WERI-Rb-1 (cell line): ENCODE measurements at regions not wholly inside any gene's neighbourhood (a gene's known extent, or its start where the extent isn't known, plus 50 kb on each side); places are given as distances from the start of the nearest gene placed in this dataset.
"Not testable (repeated sequence)": the region's sequence is repeated elsewhere in the genome, so short reads cannot be mapped to it uniquely, and the experiment has no call there.

ENCODE experiments used
- DNase-seq: peaks from one replicate; pipeline ENCODE4 v3.0.0-alpha.2; 2020
- H3K27ac ChIP-seq: fragments of 250-450 bp; sonication (Bioruptor Pico); 2 replicates; pipeline ENCODE4 v1.5.1; 2020; ENCODE audit warnings: mild to moderate bottlenecking, moderate library complexity
- H3K27me3 ChIP-seq: fragments of 250-450 bp; sonication (Bioruptor Pico); 2 replicates; pipeline ENCODE4 v1.5.1; 2021; ENCODE audit warnings: mild to moderate bottlenecking, low read depth, moderate library complexity; ENCODE audit not compliant: insufficient read depth, severe bottlenecking
- H3K36me3 ChIP-seq: fragments of 250-450 bp; sonication (Bioruptor Pico); 2 replicates; pipeline ENCODE4 v1.5.1; 2020; ENCODE audit warnings: mild to moderate bottlenecking, moderate library complexity
- H3K4me3 ChIP-seq: 2 replicates; pipeline ENCODE4 v1.5.1; 2011; ENCODE audit warnings: low read depth, mild to moderate bottlenecking, control low read depth, low read length
- H3K9me3 ChIP-seq: fragments of 250-450 bp; sonication (Bioruptor Pico); 2 replicates; pipeline ENCODE4 v1.5.1; 2021; ENCODE audit warnings: mild to moderate bottlenecking, moderate library complexity; ENCODE audit not compliant: severe bottlenecking

GRCh38 chr7:75201606-75202079 is 109.3 kb downstream of the GTF2IRD2B start:
- H3K27ac ChIP-seq, DNase-seq, H3K36me3 ChIP-seq, H3K4me3 ChIP-seq, H3K9me3 ChIP-seq, H3K27me3 ChIP-seq: not testable (repeated sequence)

- H3K27me3 ChIP-seq, DNase-seq, H3K36me3 ChIP-seq, H3K27ac ChIP-seq, H3K9me3 ChIP-seq, H3K4me3 ChIP-seq: not testable (repeated sequence)
Measured at GRCh38 chr7:75205367-75206085, 113.1 kb downstream of the GTF2IRD2B start.

GRCh38 chr7:75215460-75215859 is 123.1 kb downstream of the GTF2IRD2B start:
- H3K27ac ChIP-seq, H3K4me3 ChIP-seq, DNase-seq, H3K27me3 ChIP-seq, H3K9me3 ChIP-seq, H3K36me3 ChIP-seq: not testable (repeated sequence)

GRCh38 chr7:75216963-75217362 is 124.6 kb downstream of the GTF2IRD2B start:
- not testable (repeated sequence) for H3K9me3 ChIP-seq, H3K36me3 ChIP-seq, H3K27me3 ChIP-seq, H3K27ac ChIP-seq, H3K4me3 ChIP-seq, DNase-seq

GRCh38 chr7:75226102-75226501 is 133.7 kb downstream of the GTF2IRD2B start:
- H3K36me3 ChIP-seq, H3K9me3 ChIP-seq, H3K27me3 ChIP-seq, H3K27ac ChIP-seq, DNase-seq, H3K4me3 ChIP-seq: not testable (repeated sequence)

GRCh38 chr7:75229558-75229957 is 137.2 kb downstream of the GTF2IRD2B start:
- not testable (repeated sequence) for H3K27me3 ChIP-seq, H3K36me3 ChIP-seq, DNase-seq, H3K27ac ChIP-seq, H3K4me3 ChIP-seq, H3K9me3 ChIP-seq

- not testable (repeated sequence) for H3K27me3 ChIP-seq, DNase-seq, H3K4me3 ChIP-seq, H3K27ac ChIP-seq, H3K36me3 ChIP-seq, H3K9me3 ChIP-seq
Measured at GRCh38 chr7:75230558-75230957, 138.2 kb downstream of the GTF2IRD2B start.

- not testable (repeated sequence) for H3K4me3 ChIP-seq, H3K9me3 ChIP-seq, DNase-seq, H3K27ac ChIP-seq, H3K36me3 ChIP-seq, H3K27me3 ChIP-seq
Measured at GRCh38 chr7:75235092-75235826, 142.9 kb downstream of the GTF2IRD2B start.

- H3K36me3 ChIP-seq, DNase-seq: not testable (repeated sequence)
Measured at GRCh38 chr7:75235827-75236167, 143.4 kb downstream of the GTF2IRD2B start.

GRCh38 chr7:75237255-75238187 is 145.1 kb downstream of the GTF2IRD2B start:
- not testable (repeated sequence) for H3K4me3 ChIP-seq, H3K9me3 ChIP-seq, H3K27ac ChIP-seq, H3K36me3 ChIP-seq, H3K27me3 ChIP-seq
- DNase-seq: peak; percentile 49

More at GRCh38 chr7:75235827-75236167, 143.4 kb downstream of the GTF2IRD2B start:
- not testable (repeated sequence) for H3K4me3 ChIP-seq, H3K27ac ChIP-seq, H3K9me3 ChIP-seq, H3K27me3 ChIP-seq

- not testable (repeated sequence) for DNase-seq, H3K27me3 ChIP-seq, H3K4me3 ChIP-seq, H3K9me3 ChIP-seq, H3K27ac ChIP-seq, H3K36me3 ChIP-seq
Measured at GRCh38 chr7:75238309-75238708, 145.9 kb downstream of the GTF2IRD2B start.

- H3K27me3 ChIP-seq, H3K36me3 ChIP-seq, H3K27ac ChIP-seq, H3K9me3 ChIP-seq, H3K4me3 ChIP-seq, DNase-seq: not testable (repeated sequence)
Measured at GRCh38 chr7:75243638-75244037, 151.2 kb downstream of the GTF2IRD2B start.

GRCh38 chr7:75248216-75248615 is 147.2 kb upstream of the TRIM73 start:
- not testable (repeated sequence) for H3K4me3 ChIP-seq, H3K9me3 ChIP-seq, H3K27ac ChIP-seq, H3K36me3 ChIP-seq, DNase-seq, H3K27me3 ChIP-seq

GRCh38 chr7:75254238-75254637 is 141.2 kb upstream of the TRIM73 start:
- H3K27me3 ChIP-seq: not testable (repeated sequence)

More at GRCh38 chr7:75254238-75254637, 141.2 kb upstream of the TRIM73 start:
- not testable (repeated sequence) for DNase-seq, H3K36me3 ChIP-seq, H3K27ac ChIP-seq, H3K9me3 ChIP-seq, H3K4me3 ChIP-seq
